Fibroblast of lung (primary cell): ENCODE measurements at regions not wholly inside any gene's neighbourhood (a gene's known extent, or its start where the extent isn't known, plus 50 kb on each side); places are given as distances from the start of the nearest gene placed in this dataset.

Source experiments
- EZH2 ChIP-seq: IDR thresholded peaks from 2 replicates; pipeline ENCODE4 v1.5.1; 2012; ENCODE audit warnings: low read length, control low read depth, mild to moderate bottlenecking; ENCODE audit errors: missing control alignments
- TF ChIP-seq, protein P1 (sequence below), 2 donors: IDR thresholded peaks in 1 of 2; conservative IDR thresholded peaks in 1 of 2; 1 replicate in 1 of 2; 2 replicates in 1 of 2; pipeline ENCODE4 v1.5.1; 2011 to 2012; ENCODE audit warnings: low read length in 2 of 2, control low read depth in 1 of 2, inconsistent platforms in 1 of 2, low read depth in 1 of 2, mild to moderate bottlenecking in 1 of 2

DNA sequence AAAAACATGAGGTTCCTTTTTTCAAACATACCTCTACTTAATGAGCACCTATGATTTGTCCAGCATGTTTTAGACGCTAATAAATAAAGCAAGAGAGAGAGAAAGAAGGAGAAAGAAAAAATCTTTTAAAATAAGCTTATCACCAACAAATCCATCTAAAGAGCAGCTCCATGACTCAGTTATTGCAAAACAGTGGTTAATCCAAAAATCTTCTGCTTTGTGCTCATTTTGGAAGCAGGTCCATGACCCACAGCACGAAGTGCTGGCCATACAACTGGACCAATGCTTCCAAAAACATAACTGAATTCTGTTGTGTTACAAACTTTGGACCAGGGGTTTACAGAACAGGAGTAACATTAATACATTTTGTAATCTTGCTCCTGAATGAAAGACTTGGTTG lies 696.6 kb downstream of the KCNA4 start:
- TF ChIP-seq, protein P1, sequence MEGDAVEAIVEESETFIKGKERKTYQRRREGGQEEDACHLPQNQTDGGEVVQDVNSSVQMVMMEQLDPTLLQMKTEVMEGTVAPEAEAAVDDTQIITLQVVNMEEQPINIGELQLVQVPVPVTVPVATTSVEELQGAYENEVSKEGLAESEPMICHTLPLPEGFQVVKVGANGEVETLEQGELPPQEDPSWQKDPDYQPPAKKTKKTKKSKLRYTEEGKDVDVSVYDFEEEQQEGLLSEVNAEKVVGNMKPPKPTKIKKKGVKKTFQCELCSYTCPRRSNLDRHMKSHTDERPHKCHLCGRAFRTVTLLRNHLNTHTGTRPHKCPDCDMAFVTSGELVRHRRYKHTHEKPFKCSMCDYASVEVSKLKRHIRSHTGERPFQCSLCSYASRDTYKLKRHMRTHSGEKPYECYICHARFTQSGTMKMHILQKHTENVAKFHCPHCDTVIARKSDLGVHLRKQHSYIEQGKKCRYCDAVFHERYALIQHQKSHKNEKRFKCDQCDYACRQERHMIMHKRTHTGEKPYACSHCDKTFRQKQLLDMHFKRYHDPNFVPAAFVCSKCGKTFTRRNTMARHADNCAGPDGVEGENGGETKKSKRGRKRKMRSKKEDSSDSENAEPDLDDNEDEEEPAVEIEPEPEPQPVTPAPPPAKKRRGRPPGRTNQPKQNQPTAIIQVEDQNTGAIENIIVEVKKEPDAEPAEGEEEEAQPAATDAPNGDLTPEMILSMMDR (conservative IDR thresholded peaks at IDR 0.05 in 1 of 2, IDR thresholded peaks at IDR 0.05 in 1 of 2; ENCODE audit: low read depth in 1 of 2, low read length in 2 of 2), result no peak
- no peak for TF ChIP-seq EZH2
